ENCODE measurements at regions not wholly inside any gene's neighbourhood (a gene's known extent, or its start where the extent isn't known, plus 50 kb on each side); places are given as distances from the start of the nearest gene placed in this dataset.

GRCh38 chr5:155886311-155887031 is 440.5 kb upstream of the SGCD start:
- TF ChIP-seq CTCF (IDR thresholded peaks at IDR 0.05) (no peak), POLR2A (IDR thresholded peaks at IDR 0.05) (no peak)
